ENCODE measurements at regions not wholly inside any gene's neighbourhood (a gene's known extent, or its start where the extent isn't known, plus 50 kb on each side); places are given as distances from the start of the nearest gene placed in this dataset.

DNA sequence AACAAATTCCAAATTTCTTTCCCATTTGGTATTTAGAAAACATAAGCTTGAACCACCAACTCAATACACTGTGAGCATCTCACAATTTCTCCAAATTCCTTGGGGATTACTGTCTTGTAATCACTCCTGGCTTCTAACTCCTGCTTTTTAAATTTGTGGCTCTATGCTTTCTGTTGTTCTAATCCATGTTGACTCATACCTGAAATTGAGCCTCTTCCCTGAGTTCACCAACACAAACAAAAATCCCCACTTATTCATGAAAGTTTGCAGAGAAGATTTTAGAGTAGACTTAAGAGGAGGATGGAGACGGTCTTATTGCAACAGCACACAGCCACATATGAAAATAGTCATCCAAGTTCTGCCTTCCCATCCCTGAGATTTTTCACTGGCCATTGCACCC, 252.5 kb downstream of the PTEN start:
- POLR2A ChIA-PET, result no interaction called here
- intact Hi-C loops (cut with micrococcal nuclease; ENCODE audit: unreplicated experiment), result loop anchor here (2.0 kb wide), 1 partner anchor 273 kb away; no protein-coding TSS in a partner anchor

DNA sequence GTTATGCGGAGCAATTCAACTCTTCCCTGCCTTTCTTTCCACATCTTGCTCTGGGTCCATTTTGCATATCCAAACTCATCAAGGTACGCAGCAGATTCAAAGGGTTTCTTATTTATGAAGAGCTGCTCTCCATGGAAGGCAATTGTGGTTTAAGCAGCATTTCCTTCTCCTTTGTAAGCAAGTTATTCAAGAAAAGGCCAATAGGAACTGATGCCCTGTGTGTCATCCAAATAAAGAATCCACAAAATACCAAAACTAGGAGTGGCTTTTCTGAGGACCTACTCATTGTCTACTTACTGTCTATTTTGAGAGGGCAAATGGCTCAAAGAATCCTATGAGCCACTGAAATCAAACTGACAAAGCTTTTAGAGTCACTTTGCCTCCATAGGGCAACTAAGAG, 253.1 kb downstream of the PTEN start:
- Histone ChIP-seq H3K36me3 (ENCODE audit: control insufficient read depth, insufficient read depth, low read length) (no peaks in the 10 kb centered on the region), H3K27me3 (replicated peaks; ENCODE audit: control insufficient read depth, insufficient read depth, low read length) (no peaks in the 10 kb centered on the region), H3K9me3 (no peaks in the 10 kb centered on the region), H3K4me1 (peaks cover 3% of the 10 kb centered on the region; the same call in 1 of the 2 replicates), H3K4me3 (ENCODE audit: low read depth, low read length) (no peak overlapping the region)
- H3K36me3 Mint-ChIP-seq (ENCODE audit: insufficient read depth, unreplicated experiment), result no peaks in the 10 kb centered on the region
- H3K27me3 Mint-ChIP-seq (ENCODE audit: insufficient read depth, unreplicated experiment), result no peaks in the 10 kb centered on the region
- BruUV-seq (replicated peaks), result no TSS peak
- no peak overlapping the region for H3K27ac Mint-ChIP-seq (ENCODE audit: unreplicated experiment)
- POLR2A ChIA-PET, result no interaction called here
- no peaks in the 10 kb centered on the region for H3K9me3 Mint-ChIP-seq (ENCODE audit: unreplicated experiment)
- TF ChIP-seq, protein P1, sequence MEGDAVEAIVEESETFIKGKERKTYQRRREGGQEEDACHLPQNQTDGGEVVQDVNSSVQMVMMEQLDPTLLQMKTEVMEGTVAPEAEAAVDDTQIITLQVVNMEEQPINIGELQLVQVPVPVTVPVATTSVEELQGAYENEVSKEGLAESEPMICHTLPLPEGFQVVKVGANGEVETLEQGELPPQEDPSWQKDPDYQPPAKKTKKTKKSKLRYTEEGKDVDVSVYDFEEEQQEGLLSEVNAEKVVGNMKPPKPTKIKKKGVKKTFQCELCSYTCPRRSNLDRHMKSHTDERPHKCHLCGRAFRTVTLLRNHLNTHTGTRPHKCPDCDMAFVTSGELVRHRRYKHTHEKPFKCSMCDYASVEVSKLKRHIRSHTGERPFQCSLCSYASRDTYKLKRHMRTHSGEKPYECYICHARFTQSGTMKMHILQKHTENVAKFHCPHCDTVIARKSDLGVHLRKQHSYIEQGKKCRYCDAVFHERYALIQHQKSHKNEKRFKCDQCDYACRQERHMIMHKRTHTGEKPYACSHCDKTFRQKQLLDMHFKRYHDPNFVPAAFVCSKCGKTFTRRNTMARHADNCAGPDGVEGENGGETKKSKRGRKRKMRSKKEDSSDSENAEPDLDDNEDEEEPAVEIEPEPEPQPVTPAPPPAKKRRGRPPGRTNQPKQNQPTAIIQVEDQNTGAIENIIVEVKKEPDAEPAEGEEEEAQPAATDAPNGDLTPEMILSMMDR (IDR thresholded peaks at IDR 0.05; ENCODE audit: insufficient read depth in 1 of 2, low read depth in 1 of 2, low read length in 1 of 2, severe bottlenecking in 1 of 2, unreplicated experiment in 1 of 2), result no peak
- CTCF ChIA-PET, result no interaction called here
- intact Hi-C loops (cut with micrococcal nuclease; ENCODE audit: unreplicated experiment), result no loop called here
- no peak for DNase-seq
- H3K4me3 Mint-ChIP-seq (ENCODE audit: unreplicated experiment), result no peak overlapping the region
- peaks cover 6% of the 10 kb centered on the region for H3K4me1 Mint-ChIP-seq (ENCODE audit: low read depth, unreplicated experiment)

More for the DNA sequence above, 252.5 kb downstream of the PTEN start:
- CTCF ChIA-PET, result no interaction called here
- no TSS peak for BruUV-seq (replicated peaks)
- H3K27ac Mint-ChIP-seq (ENCODE audit: unreplicated experiment), result no peak overlapping the region
- Histone ChIP-seq H3K36me3 (ENCODE audit: control insufficient read depth, insufficient read depth, low read length) (no peaks in the 10 kb centered on the region), H3K4me3 (ENCODE audit: low read depth, low read length) (no peak overlapping the region), H3K27me3 (replicated peaks; ENCODE audit: control insufficient read depth, insufficient read depth, low read length) (no peaks in the 10 kb centered on the region), H3K4me1 (peaks cover 3% of the 10 kb centered on the region; the same call in 1 of the 2 replicates), H3K9me3 (no peaks in the 10 kb centered on the region)
- H3K27me3 Mint-ChIP-seq (ENCODE audit: insufficient read depth, unreplicated experiment), result no peaks in the 10 kb centered on the region
- no peak for DNase-seq
- no peaks in the 10 kb centered on the region for H3K9me3 Mint-ChIP-seq (ENCODE audit: unreplicated experiment)
- no peaks in the 10 kb centered on the region for H3K36me3 Mint-ChIP-seq (ENCODE audit: insufficient read depth, unreplicated experiment)
- TF ChIP-seq, protein P1 (IDR thresholded peaks at IDR 0.05; ENCODE audit: insufficient read depth in 1 of 2, low read depth in 1 of 2, low read length in 1 of 2, severe bottlenecking in 1 of 2, unreplicated experiment in 1 of 2), result no peak
- no peak overlapping the region for H3K4me3 Mint-ChIP-seq (ENCODE audit: unreplicated experiment)
- peaks cover 6% of the 10 kb centered on the region for H3K4me1 Mint-ChIP-seq (ENCODE audit: low read depth, unreplicated experiment)

DNA sequence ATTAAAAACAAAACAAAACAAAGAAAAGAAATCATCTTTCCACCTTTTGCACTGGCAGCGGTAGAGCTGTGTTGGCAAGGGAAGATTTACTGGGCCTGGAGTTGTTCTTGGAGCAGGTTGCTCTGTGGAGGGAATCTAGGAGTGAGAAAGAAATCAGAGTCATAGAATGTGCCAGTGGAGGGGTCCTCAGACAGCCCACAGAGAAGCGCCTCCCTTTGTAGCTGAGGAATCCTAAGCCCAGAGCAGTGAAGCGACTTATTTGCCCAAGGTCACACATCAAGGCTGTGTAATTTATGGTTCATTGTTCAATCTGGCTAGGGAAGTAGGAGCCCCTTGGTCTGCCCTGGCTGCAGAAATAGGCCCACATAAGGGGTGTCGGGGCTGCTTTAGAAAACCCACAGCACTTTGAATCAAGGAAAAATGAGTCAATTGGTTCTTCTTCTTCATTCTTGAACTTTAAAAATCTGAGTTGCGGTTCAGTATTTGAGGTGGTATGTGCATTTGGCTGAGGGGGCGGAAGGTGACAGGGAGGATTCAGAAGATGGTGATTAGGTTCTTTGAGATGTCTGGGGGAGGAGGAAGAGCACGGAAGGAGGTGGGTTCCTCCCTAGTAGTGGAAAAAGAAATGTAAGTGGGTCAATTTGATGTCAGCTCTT, 253.7 kb downstream of the PTEN start:
- intact Hi-C loops (cut with micrococcal nuclease; ENCODE audit: unreplicated experiment), result no loop called here
- BruUV-seq (replicated peaks), result no TSS peak
- TF ChIP-seq, protein P1 (IDR thresholded peaks at IDR 0.05; ENCODE audit: insufficient read depth in 1 of 2, low read depth in 1 of 2, low read length in 1 of 2, severe bottlenecking in 1 of 2, unreplicated experiment in 1 of 2), result no peak
- H3K4me1 ChIP-seq, result peaks cover 3% of the 10 kb centered on the region; the same call in 1 of the 2 replicates
- no peak overlapping the region for H3K4me3 ChIP-seq (ENCODE audit: low read depth, low read length)
- Mint-ChIP-seq H3K36me3 (ENCODE audit: insufficient read depth, unreplicated experiment) (no peaks in the 10 kb centered on the region), H3K27ac (ENCODE audit: unreplicated experiment) (no peak overlapping the region), H3K4me1 (ENCODE audit: low read depth, unreplicated experiment) (peaks cover 6% of the 10 kb centered on the region), H3K4me3 (ENCODE audit: unreplicated experiment) (no peak overlapping the region), H3K27me3 (ENCODE audit: insufficient read depth, unreplicated experiment) (no peaks in the 10 kb centered on the region), H3K9me3 (ENCODE audit: unreplicated experiment) (no peaks in the 10 kb centered on the region)
- DNase-seq, result no peak
- no peaks in the 10 kb centered on the region for H3K9me3 ChIP-seq
- POLR2A ChIA-PET, result no interaction called here
- H3K36me3 ChIP-seq (ENCODE audit: control insufficient read depth, insufficient read depth, low read length), result no peaks in the 10 kb centered on the region
- CTCF ChIA-PET, result no interaction called here
- no peaks in the 10 kb centered on the region for H3K27me3 ChIP-seq (replicated peaks; ENCODE audit: control insufficient read depth, insufficient read depth, low read length)
